H9 (cell line): ENCODE measurements at regions not wholly inside any gene's neighbourhood (a gene's known extent, or its start where the extent isn't known, plus 50 kb on each side); places are given as distances from the start of the nearest gene placed in this dataset.

Experiments used
- DNase-seq: peaks from one replicate; pipeline ENCODE4 v3.0.0-alpha.2; 2017
- H2AFZ ChIP-seq: one replicate; pipeline ENCODE4 v1.6.1; 2013; ENCODE audit warnings: mild to moderate bottlenecking, low read length, control low read depth, moderate library complexity
- H2AK5ac ChIP-seq: 2 replicates; pipeline ENCODE4 v1.6.1; 2013; ENCODE audit warnings: low read length, control low read depth, mixed read lengths; ENCODE audit not compliant: insufficient read length
- H2BK120ac ChIP-seq: one replicate; pipeline ENCODE4 v1.6.1; 2013; ENCODE audit warnings: low read depth, mild to moderate bottlenecking, low read length, control low read depth, inconsistent platforms; ENCODE audit not compliant: poor library complexity, severe bottlenecking
- H2BK12ac ChIP-seq: 2 replicates; pipeline ENCODE4 v1.6.1; 2013; ENCODE audit warnings: low read length, control low read depth, mixed read lengths, low read depth; ENCODE audit not compliant: insufficient read length
- H2BK15ac ChIP-seq: 2 replicates; pipeline ENCODE4 v1.6.1; 2013; ENCODE audit warnings: low read depth, low read length, control low read depth
- H2BK20ac ChIP-seq: one replicate; pipeline ENCODE4 v1.6.1; 2013; ENCODE audit warnings: low read depth, mild to moderate bottlenecking, low read length, control low read depth, inconsistent platforms; ENCODE audit not compliant: poor library complexity, severe bottlenecking
- H2BK5ac ChIP-seq: 2 replicates; pipeline ENCODE4 v1.6.1; 2013; ENCODE audit warnings: low read length, control low read depth, mixed read lengths; ENCODE audit not compliant: insufficient read length
- H3K14ac ChIP-seq: 2 replicates; pipeline ENCODE4 v1.6.1; 2013; ENCODE audit warnings: low read length, control low read depth; ENCODE audit not compliant: insufficient read depth
- H3K18ac ChIP-seq: 2 replicates; pipeline ENCODE4 v1.6.1; 2013; ENCODE audit warnings: low read depth, mild to moderate bottlenecking, mixed read lengths, low read length, control low read depth; ENCODE audit not compliant: insufficient read length
- H3K23ac ChIP-seq: 2 replicates; pipeline ENCODE4 v1.6.1; 2013; ENCODE audit warnings: low read length, control low read depth, mixed read lengths, low read depth; ENCODE audit not compliant: insufficient read length
- H3K23me2 ChIP-seq: 2 replicates; pipeline ENCODE4 v1.6.1; 2013; ENCODE audit warnings: low read depth, mild to moderate bottlenecking, mixed read lengths, low read length, control low read depth; ENCODE audit not compliant: insufficient read length, poor library complexity, severe bottlenecking
- H3K27ac ChIP-seq: 2 replicates; pipeline ENCODE4 v1.5.1; 2013; ENCODE audit warnings: low read length, control low read depth, mixed read lengths, low read depth; ENCODE audit not compliant: insufficient read length
- H3K27me3 ChIP-seq: 2 replicates; pipeline ENCODE4 v1.6.1; 2013; ENCODE audit warnings: low read length, control low read depth, inconsistent platforms; ENCODE audit not compliant: insufficient read depth
- H3K4ac ChIP-seq: 2 replicates; pipeline ENCODE4 v1.6.1; 2013; ENCODE audit warnings: low read depth, mild to moderate bottlenecking, control low read depth, inconsistent platforms, low read length, moderate library complexity
- H3K4me1 ChIP-seq: 2 replicates; pipeline ENCODE4 v1.6.1; 2013; ENCODE audit warnings: low read length, control low read depth, inconsistent platforms; ENCODE audit not compliant: insufficient read depth
- H3K4me2 ChIP-seq: 2 replicates; pipeline ENCODE4 v1.6.1; 2013; ENCODE audit warnings: low read length, control low read depth, mixed read lengths; ENCODE audit not compliant: insufficient read length, insufficient read depth
- H3K56ac ChIP-seq: 2 replicates; pipeline ENCODE4 v1.6.1; 2013; ENCODE audit warnings: low read depth, mild to moderate bottlenecking, mixed read lengths, low read length, control low read depth; ENCODE audit not compliant: insufficient read length
- H3K79me1 ChIP-seq: 2 replicates; pipeline ENCODE4 v1.6.1; 2013; ENCODE audit warnings: low read depth, mild to moderate bottlenecking, moderate library complexity, low read length, control low read depth, inconsistent platforms; ENCODE audit not compliant: insufficient read depth, poor library complexity, severe bottlenecking
- H3K79me2 ChIP-seq: 2 replicates; pipeline ENCODE4 v1.6.1; 2013; ENCODE audit warnings: low read length, control low read depth, inconsistent platforms; ENCODE audit not compliant: insufficient read depth
- H3K9ac ChIP-seq: 2 replicates; pipeline ENCODE4 v1.6.1; 2013; ENCODE audit warnings: low read length, control low read depth, mixed read lengths; ENCODE audit not compliant: insufficient read length; ENCODE audit errors: extremely low read depth
- H3K9me3 ChIP-seq: one replicate; pipeline ENCODE4 v1.6.1; 2013; ENCODE audit warnings: low read depth, low read length, inconsistent platforms; ENCODE audit not compliant: control insufficient read depth
- H3T11ph ChIP-seq: one replicate; pipeline ENCODE4 v1.6.1; 2013; ENCODE audit warnings: mild to moderate bottlenecking, low read length, control low read depth, inconsistent platforms
- H4K20me1 ChIP-seq: one replicate; pipeline ENCODE4 v1.6.1; 2013; ENCODE audit not compliant: control insufficient read depth, insufficient read length, insufficient read depth
- H4K5ac ChIP-seq: 2 replicates; pipeline ENCODE4 v1.6.1; 2013; ENCODE audit warnings: low read depth, mild to moderate bottlenecking, mixed read lengths, low read length, control low read depth; ENCODE audit not compliant: insufficient read length
- H4K8ac ChIP-seq: replicated peaks from 2 replicates; pipeline ENCODE4 v1.6.1; 2013; ENCODE audit warnings: low read length, control low read depth, mixed read lengths, low read depth; ENCODE audit not compliant: insufficient read length
- H4K91ac ChIP-seq: 2 replicates; pipeline ENCODE4 v1.6.1; 2013; ENCODE audit warnings: low read depth, mild to moderate bottlenecking, moderate library complexity, mixed read lengths, low read length, control low read depth; ENCODE audit not compliant: insufficient read length
- H3K27ac Mint-ChIP-seq, 3 experiments: 2 replicates in 2 of 3; 3 replicates in 1 of 3; pipeline ENCODE4 v1.8.0; 2020 to 2021; ENCODE audit warnings: mixed read lengths in 3 of 3, mild to moderate bottlenecking in 1 of 3, moderate library complexity in 1 of 3
- H3K27me3 Mint-ChIP-seq: 2 replicates; pipeline ENCODE4 v1.8.0; 2021; ENCODE audit warnings: low read depth, mild to moderate bottlenecking, moderate library complexity, mixed read lengths
- H3K36me3 Mint-ChIP-seq, 3 experiments: 2 replicates in 2 of 3; 3 replicates in 1 of 3; pipeline ENCODE4 v1.8.0; 2020 to 2021; ENCODE audit warnings: low read depth in 3 of 3, mixed read lengths in 3 of 3; ENCODE audit not compliant: insufficient read depth in 1 of 3
- H3K4me1 Mint-ChIP-seq, 2 experiments: 2 replicates each; pipeline ENCODE4 v1.8.0; 2020; ENCODE audit warnings: mixed read lengths in 2 of 2
- H3K4me3 Mint-ChIP-seq, 2 experiments: 2 replicates in 1 of 2; 3 replicates in 1 of 2; pipeline ENCODE4 v1.8.0; 2020 to 2021; ENCODE audit warnings: mild to moderate bottlenecking in 2 of 2, mixed read lengths in 2 of 2, moderate library complexity in 1 of 2
- H3K9me3 Mint-ChIP-seq, 2 experiments: 2 replicates in 1 of 2; 3 replicates in 1 of 2; pipeline ENCODE4 v1.8.0; 2020; ENCODE audit warnings: mild to moderate bottlenecking in 2 of 2, mixed read lengths in 2 of 2, moderate library complexity in 1 of 2
- WGBS: extraction: QIAGEN DNeasy Blood & Tissue Kit; methylation state at CpG from one replicate; pipeline ENCODE4 v1.1.7; 2013; ENCODE audit warnings: missing lambda C conversion rate, low lambda C conversion rate, mixed read lengths; ENCODE audit not compliant: insufficient read length; ENCODE audit errors: extremely low coverage; 5-methylcytosine and 5-hydroxymethylcytosine counted together
- TF ChIP-seq, protein P1 (sequence below): fragments of 200-600 bp; sonication (generic); conservative IDR thresholded peaks from 3 replicates; pipeline ENCODE4 v1.8.0; 2021; ENCODE audit warnings: antibody characterized with exemption, mild to moderate bottlenecking

DNA sequence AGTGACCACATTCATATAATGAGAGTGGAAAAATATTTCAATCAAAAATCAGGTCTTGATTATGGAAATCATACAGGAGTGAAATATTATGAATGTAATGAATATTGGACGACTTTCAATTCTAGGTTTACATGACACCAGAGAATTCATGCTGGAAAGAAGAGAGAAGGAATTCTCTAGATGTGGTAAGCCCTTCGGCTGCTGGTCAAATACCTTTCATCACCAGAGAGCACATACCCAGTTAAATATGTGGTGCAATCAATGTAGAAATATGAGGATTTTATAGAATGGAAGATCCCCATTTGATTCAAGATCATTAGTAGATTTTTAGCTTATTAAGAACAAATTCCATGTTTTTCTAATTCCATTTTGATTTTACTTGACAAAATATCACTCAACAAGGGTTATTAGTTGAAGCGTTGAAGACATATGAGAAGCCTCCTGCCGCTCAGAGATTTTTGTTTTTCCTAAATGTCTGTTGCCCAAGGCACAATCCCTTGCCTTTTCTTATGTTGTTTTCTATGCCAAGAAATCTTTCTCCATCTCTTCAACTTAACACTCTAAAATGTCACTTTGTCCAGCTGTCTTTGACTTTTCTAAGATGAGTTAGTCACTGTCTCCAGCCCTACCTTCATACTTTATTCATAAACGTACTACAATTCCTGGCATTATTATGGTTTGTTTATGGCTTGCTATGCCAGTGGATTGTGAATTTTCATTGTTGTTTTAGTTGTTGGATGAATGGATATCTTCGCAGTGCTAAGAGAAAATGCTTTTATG lies 72.8 kb upstream of the ZDHHC17 start:
- no peak overlapping the region for H3K27ac ChIP-seq
- no peak overlapping the region for H4K8ac ChIP-seq
- no peaks in the 10 kb centered on the region for H3K79me2 ChIP-seq
- Mint-ChIP-seq H3K4me3 (no peak overlapping the region), H3K27me3 (no peaks in the 10 kb centered on the region; the same call in none of the 2 replicates), H3K4me1 (peaks cover 16 to 18% of the 10 kb centered on the region in 2 experiments), H3K36me3 (no peaks in the 10 kb centered on the region; a peak in 1 of 7 replicates), H3K27ac (no peak overlapping the region), H3K9me3 (no peaks in the 10 kb centered on the region; a peak in 1 of 5 replicates)
- H3K18ac ChIP-seq: no peak overlapping the region
- H3K14ac ChIP-seq: no peak overlapping the region
- no peak overlapping the region for H3K9ac ChIP-seq
- no peaks in the 10 kb centered on the region for H3K23me2 ChIP-seq
- DNase-seq: no peak
- H3K4me2 ChIP-seq: no peak overlapping the region
- H2AFZ ChIP-seq: no peak overlapping the region
- H2BK12ac ChIP-seq: no peak overlapping the region
- no peak overlapping the region for H2AK5ac ChIP-seq
- H2BK5ac ChIP-seq: no peak overlapping the region
- no peak overlapping the region for H4K5ac ChIP-seq
- H2BK15ac ChIP-seq: no peak overlapping the region
- H4K91ac ChIP-seq: no peak overlapping the region
- no peaks in the 10 kb centered on the region for H4K20me1 ChIP-seq
- WGBS: no CpG with 5 or more reads among the region's 6 CpGs
- no peaks in the 10 kb centered on the region for H3K9me3 ChIP-seq
- no peak overlapping the region for H3T11ph ChIP-seq
- TF ChIP-seq, protein P1, sequence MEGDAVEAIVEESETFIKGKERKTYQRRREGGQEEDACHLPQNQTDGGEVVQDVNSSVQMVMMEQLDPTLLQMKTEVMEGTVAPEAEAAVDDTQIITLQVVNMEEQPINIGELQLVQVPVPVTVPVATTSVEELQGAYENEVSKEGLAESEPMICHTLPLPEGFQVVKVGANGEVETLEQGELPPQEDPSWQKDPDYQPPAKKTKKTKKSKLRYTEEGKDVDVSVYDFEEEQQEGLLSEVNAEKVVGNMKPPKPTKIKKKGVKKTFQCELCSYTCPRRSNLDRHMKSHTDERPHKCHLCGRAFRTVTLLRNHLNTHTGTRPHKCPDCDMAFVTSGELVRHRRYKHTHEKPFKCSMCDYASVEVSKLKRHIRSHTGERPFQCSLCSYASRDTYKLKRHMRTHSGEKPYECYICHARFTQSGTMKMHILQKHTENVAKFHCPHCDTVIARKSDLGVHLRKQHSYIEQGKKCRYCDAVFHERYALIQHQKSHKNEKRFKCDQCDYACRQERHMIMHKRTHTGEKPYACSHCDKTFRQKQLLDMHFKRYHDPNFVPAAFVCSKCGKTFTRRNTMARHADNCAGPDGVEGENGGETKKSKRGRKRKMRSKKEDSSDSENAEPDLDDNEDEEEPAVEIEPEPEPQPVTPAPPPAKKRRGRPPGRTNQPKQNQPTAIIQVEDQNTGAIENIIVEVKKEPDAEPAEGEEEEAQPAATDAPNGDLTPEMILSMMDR: no peak
- no peak overlapping the region for H2BK20ac ChIP-seq
- H3K56ac ChIP-seq: no peak overlapping the region
- H2BK120ac ChIP-seq: no peak overlapping the region
- H3K4me1 ChIP-seq: no peaks in the 10 kb centered on the region
- H3K23ac ChIP-seq: no peak overlapping the region
- H3K4ac ChIP-seq: no peak overlapping the region
- no peaks in the 10 kb centered on the region for H3K79me1 ChIP-seq
- H3K27me3 ChIP-seq: no peaks in the 10 kb centered on the region
